Upper lobe of right lung (tissue), 1 donor: ENCODE measurements at regions not wholly inside any gene's neighbourhood (a gene's known extent, or its start where the extent isn't known, plus 50 kb on each side); places are given as distances from the start of the nearest gene placed in this dataset.

Experiments used
- ATAC-seq: fragments of 200-7000 bp; cut with Tn5 transposase; one replicate; pipeline ENCODE4 v1.9.1; 2020; ENCODE audit warnings: mild to moderate bottlenecking, moderate library complexity
- DNase-seq: peaks from one replicate; pipeline ENCODE4 v3.0.0-alpha.2; 2020
- H3K27ac ChIP-seq: fragments of 200-600 bp; one replicate; pipeline ENCODE4 v1.8.0; 2022
- H3K27me3 ChIP-seq: fragments of 200-600 bp; one replicate; pipeline ENCODE4 v1.8.0; 2022; ENCODE audit warnings: mild to moderate bottlenecking
- H3K36me3 ChIP-seq: fragments of 200-600 bp; one replicate; pipeline ENCODE4 v1.8.0; 2022
- H3K4me1 ChIP-seq: fragments of 200-600 bp; one replicate; pipeline ENCODE4 v1.8.0; 2022
- H3K4me3 ChIP-seq: fragments of 200-600 bp; one replicate; pipeline ENCODE4 v1.8.0; 2022; ENCODE audit warnings: mild to moderate bottlenecking
- H3K9me3 ChIP-seq: fragments of 200-600 bp; one replicate; pipeline ENCODE4 v1.8.0; 2022
- intact Hi-C: fragments of 100-400 bp; cut with DNase I; formaldehyde crosslinking; loops from one replicate; pipeline ENCODE4 v1.11.0; 2022
- TF ChIP-seq, protein P1 (sequence below): fragments of 200-600 bp; IDR thresholded peaks from one replicate; pipeline ENCODE4 v1.8.0; 2022; ENCODE audit warnings: antibody characterized with exemption
- donor health status: DM: no; HTN: yes; CAD: no; lungs with severe emphysema.

DNA sequence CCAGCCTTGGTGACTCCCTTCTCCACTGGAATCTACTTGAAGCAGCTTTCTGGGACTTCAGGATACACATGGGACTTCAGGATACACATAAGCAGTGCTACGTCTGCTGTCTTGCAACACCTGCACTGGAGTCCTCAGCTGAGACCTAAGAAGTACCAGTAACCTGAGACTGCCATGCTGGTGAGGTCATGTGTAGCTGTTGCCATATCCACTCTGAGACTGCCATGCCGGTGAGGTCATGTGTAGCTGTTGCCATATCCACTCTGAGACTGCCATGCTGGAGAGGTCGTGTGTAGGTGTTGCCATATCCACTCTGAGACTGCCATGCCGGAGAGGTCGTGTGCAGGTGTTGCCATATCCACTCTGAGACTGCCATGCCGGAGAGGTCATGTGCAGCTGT, 937.9 kb downstream of the EFNB2 start:
- Histone ChIP-seq H3K4me1 (no peaks in the 10 kb centered on the region), H3K36me3 (no peaks in the 10 kb centered on the region), H3K9me3 (no peaks in the 10 kb centered on the region), H3K27ac (no peak overlapping the region), H3K4me3 (no peak overlapping the region), H3K27me3 (no peaks in the 10 kb centered on the region)
- intact Hi-C loops: no loop called here
- TF ChIP-seq, protein P1, sequence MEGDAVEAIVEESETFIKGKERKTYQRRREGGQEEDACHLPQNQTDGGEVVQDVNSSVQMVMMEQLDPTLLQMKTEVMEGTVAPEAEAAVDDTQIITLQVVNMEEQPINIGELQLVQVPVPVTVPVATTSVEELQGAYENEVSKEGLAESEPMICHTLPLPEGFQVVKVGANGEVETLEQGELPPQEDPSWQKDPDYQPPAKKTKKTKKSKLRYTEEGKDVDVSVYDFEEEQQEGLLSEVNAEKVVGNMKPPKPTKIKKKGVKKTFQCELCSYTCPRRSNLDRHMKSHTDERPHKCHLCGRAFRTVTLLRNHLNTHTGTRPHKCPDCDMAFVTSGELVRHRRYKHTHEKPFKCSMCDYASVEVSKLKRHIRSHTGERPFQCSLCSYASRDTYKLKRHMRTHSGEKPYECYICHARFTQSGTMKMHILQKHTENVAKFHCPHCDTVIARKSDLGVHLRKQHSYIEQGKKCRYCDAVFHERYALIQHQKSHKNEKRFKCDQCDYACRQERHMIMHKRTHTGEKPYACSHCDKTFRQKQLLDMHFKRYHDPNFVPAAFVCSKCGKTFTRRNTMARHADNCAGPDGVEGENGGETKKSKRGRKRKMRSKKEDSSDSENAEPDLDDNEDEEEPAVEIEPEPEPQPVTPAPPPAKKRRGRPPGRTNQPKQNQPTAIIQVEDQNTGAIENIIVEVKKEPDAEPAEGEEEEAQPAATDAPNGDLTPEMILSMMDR: no peak
- DNase-seq: no peak
- no peak for ATAC-seq

DNA sequence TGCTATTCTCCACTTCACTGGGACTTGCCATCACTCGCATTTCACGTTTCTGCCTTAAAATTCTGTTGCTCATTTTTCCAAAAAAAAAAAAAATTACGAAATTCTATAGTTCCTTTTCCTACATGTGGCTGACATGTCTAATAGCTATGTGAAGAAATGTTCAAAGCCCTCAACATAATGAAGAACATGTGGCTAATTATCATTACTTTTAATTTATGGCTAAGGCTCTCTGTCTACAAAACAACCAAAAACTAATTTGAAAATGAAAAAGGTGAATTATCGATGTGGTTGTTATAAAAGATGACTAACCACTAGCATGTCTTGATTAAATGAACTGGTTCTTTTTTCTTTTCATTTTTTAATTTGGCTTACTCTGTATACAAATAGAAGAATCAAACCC, 940.0 kb downstream of the EFNB2 start:
- Histone ChIP-seq H3K27ac (no peak overlapping the region), H3K36me3 (no peaks in the 10 kb centered on the region), H3K4me3 (no peak overlapping the region), H3K27me3 (no peaks in the 10 kb centered on the region), H3K4me1 (no peaks in the 10 kb centered on the region), H3K9me3 (no peaks in the 10 kb centered on the region)
- TF ChIP-seq, protein P1: no peak
- DNase-seq: no peak
- intact Hi-C loops: no loop called here
- no peak for ATAC-seq

DNA sequence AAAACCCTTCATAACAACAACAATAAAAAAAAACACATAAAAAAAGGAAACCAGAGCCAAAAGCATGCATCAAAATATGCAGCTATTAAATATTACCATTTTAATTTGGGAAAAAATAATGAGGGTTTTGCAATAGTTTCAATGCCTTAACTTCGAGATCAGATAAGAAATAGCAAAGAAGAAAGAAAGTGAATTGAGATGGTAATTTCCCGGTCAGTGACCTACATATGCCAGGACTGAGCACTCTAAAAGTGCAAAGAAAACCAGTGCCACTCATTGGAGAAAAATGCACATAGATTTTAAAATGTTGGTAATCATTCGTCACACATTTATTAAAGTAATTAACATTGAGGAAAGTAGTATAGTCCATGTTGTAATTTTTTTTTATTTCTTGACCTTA, 944.2 kb downstream of the EFNB2 start:
- intact Hi-C loops: no loop called here
- no peaks in the 10 kb centered on the region for H3K4me1 ChIP-seq
- TF ChIP-seq, protein P1: no peak
- H3K36me3 ChIP-seq: no peaks in the 10 kb centered on the region
- no peaks in the 10 kb centered on the region for H3K27me3 ChIP-seq
- ATAC-seq (no peak), DNase-seq (no peak)
- H3K4me3 ChIP-seq: no peak overlapping the region
- no peak overlapping the region for H3K27ac ChIP-seq
- H3K9me3 ChIP-seq: no peaks in the 10 kb centered on the region

DNA sequence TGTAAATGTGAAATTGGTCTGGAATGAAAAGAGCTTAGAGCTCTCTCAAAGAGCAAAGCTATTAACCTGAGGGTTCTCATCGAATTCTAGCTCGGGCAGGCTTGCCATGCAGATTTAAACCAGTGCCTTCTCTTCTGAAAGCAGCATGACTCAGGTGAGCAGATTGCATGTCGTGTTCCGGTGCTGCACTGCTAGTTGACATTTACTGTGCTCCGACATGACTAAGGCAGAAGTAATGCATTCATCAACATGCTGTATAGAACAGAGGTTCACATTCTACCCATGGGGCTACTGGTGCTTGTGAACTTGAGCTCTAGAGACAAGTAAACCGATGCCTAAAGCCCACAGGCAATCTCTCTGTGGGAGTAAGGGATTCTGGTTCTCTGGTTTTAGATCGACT, 947.7 kb downstream of the EFNB2 start:
- DNase-seq (no peak), ATAC-seq (no peak)
- Histone ChIP-seq H3K4me3 (no peak overlapping the region), H3K27ac (no peak overlapping the region), H3K9me3 (no peaks in the 10 kb centered on the region), H3K36me3 (no peaks in the 10 kb centered on the region), H3K27me3 (no peaks in the 10 kb centered on the region), H3K4me1 (no peaks in the 10 kb centered on the region)
- intact Hi-C loops: no loop called here
- TF ChIP-seq, protein P1: no peak

DNA sequence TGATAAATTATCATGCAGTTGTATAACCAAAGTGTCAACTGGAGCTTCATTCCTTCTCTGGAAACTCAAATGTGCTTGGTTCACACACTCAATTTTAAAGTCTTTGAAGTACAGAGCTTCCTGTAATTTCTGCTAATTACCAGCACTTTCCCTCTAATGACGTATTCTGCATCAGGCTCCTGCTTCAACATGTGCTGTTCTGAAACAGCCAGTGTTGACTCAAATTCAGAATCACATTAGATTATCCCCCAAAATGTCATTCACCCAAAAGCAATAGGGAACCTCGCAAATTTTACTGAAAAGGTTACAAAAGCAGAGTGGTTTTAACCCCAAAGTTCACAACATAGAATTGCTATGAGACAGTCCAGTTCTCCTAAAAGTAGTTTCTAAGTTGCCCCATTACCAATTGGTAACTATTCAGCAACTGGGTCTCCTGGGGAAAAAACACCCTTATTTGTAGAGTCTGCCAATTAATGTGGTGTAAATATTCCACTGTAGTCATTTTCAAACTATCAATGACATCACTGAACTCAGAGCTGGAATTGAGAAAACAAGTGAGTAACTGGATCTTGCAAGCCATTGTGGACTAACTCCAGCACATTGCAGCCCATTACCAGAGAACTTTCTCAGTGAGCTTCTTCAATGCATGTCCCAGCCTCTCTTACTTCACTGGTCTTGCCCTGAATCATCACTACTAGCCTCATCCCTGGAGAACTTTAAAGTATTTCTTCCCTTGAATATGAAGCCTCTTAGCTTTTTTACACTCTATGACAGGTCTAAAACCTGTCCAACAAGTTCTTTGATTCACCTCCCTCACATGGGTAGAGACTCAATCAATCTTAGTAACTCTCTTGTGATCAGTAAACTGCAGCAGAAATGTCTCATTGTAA, 955.4 kb downstream of the EFNB2 start:
- no peaks in the 10 kb centered on the region for H3K27me3 ChIP-seq
- no peak overlapping the region for H3K27ac ChIP-seq
- DNase-seq (no peak), ATAC-seq (no peak)
- TF ChIP-seq, protein P1: no peak
- no peaks in the 10 kb centered on the region for H3K4me1 ChIP-seq
- H3K4me3 ChIP-seq: no peak overlapping the region
- no peaks in the 10 kb centered on the region for H3K9me3 ChIP-seq
- H3K36me3 ChIP-seq: no peaks in the 10 kb centered on the region
- intact Hi-C loops: no loop called here
